Suprapubic skin (tissue), 4 donors: ENCODE measurements at regions not wholly inside any gene's neighbourhood (a gene's known extent, or its start where the extent isn't known, plus 50 kb on each side); places are given as distances from the start of the nearest gene placed in this dataset.

Source experiments
- DNase-seq, 2 donors: peaks; one replicate each; pipeline ENCODE4 v3.0.0-alpha.2; 2019; ENCODE audit warnings: low spot score in 2 of 2
- H3K27ac ChIP-seq: fragments of 200-600 bp; sonication (generic); one replicate; pipeline ENCODE4 v1.5.1; 2019
- H3K27me3 ChIP-seq: fragments of 200-600 bp; sonication (generic); one replicate; pipeline ENCODE4 v1.5.1; 2019
- H3K36me3 ChIP-seq: fragments of 200-600 bp; sonication (generic); one replicate; pipeline ENCODE4 v1.5.1; 2019
- H3K4me1 ChIP-seq: fragments of 200-600 bp; sonication (generic); one replicate; pipeline ENCODE4 v1.5.1; 2019
- H3K4me3 ChIP-seq: fragments of 200-600 bp; sonication (generic); one replicate; pipeline ENCODE4 v1.5.1; 2019; ENCODE audit warnings: mild to moderate bottlenecking
- H3K9me3 ChIP-seq: fragments of 200-600 bp; sonication (generic); one replicate; pipeline ENCODE4 v1.5.1; 2019
- EP300 ChIP-seq: sonication (generic); formaldehyde crosslinking; IDR thresholded peaks from one replicate; pipeline ENCODE4 v1.6.1; 2017; ENCODE audit warnings: antibody characterized with exemption
- POLR2A ChIP-seq, 2 donors: fragments of 450-650 bp; IDR thresholded peaks; one replicate each; pipeline ENCODE4 v1.6.1; 2017; ENCODE audit warnings: antibody characterized with exemption in 2 of 2, mild to moderate bottlenecking in 2 of 2, moderate library complexity in 2 of 2
- POLR2AphosphoS5 ChIP-seq, 3 donors: sonication (generic); formaldehyde crosslinking; IDR thresholded peaks; one replicate each; pipeline ENCODE4 v1.6.1; 2017; ENCODE audit warnings: antibody characterized with exemption in 3 of 3
- WGBS: methylation state at CpG from one replicate; pipeline ENCODE4 v1.1.5; 2018; 5-methylcytosine and 5-hydroxymethylcytosine counted together
- TF ChIP-seq, protein P1 (sequence below), 2 donors: fragments of 200-600 bp in 1 of 2; fragments of 450-650 bp in 1 of 2; sonication (generic) in 1 of 2; IDR thresholded peaks; one replicate each; pipeline ENCODE4 v1.5.1; 2016 to 2019; ENCODE audit warnings: antibody characterized with exemption in 2 of 2, mild to moderate bottlenecking in 1 of 2, moderate library complexity in 1 of 2

DNA sequence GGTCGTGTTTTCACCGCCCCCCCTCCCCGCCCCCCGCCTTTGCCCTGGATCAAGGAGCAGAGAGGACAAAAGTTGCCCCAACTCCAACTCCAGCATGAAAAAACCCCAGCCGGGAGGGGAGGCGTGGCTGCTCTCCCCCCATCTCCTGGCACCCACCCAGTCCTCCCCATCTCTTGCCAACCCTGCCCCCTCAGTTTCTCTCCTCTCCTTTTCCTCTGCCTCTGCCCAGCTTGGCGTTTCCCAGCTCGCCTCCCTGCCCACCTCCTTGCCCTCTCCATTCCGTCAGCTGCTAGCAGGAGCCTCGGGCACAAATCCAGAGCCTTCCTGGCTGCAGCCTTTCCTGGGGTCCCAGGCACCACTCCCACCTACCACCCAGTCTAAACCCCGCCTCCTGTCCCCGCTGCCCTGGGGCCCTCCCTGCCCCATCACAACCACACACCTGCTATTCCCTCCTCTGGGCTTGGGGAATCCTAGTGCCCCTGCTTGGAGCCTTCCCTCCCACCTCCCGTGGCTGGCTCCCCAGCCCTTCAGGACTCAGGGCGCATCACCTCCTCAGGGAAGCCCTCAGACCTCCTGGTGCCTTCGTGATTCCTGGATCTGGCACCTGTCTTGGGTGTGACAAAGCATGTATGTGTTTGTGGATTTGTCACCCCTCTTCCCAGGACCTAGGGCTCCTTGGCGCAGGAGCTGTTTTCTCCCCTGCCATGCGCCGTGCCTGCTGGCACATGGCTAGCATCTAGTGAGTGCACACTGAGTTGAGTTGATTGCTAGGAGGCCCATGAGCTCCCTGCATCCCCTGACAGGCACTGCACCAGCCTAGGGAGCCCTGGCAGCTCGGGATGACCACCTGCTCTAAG, 209.1 kb downstream of the TFCP2L1 start:
- DNase-seq = no peak
- Histone ChIP-seq H3K4me3 (peak overlapping the region; percentile 9), H3K27me3 (peaks cover 31% of the 10 kb centered on the region), H3K36me3 (no peaks in the 10 kb centered on the region), H3K9me3 (no peaks in the 10 kb centered on the region), H3K27ac (no peak overlapping the region), H3K4me1 (peaks cover 27% of the 10 kb centered on the region)
- TF ChIP-seq POLR2A (IDR thresholded peaks at IDR 0.05) = no peak
- TF ChIP-seq POLR2AphosphoS5 (IDR thresholded peaks at IDR 0.05) = no peak
- TF ChIP-seq, protein P1, sequence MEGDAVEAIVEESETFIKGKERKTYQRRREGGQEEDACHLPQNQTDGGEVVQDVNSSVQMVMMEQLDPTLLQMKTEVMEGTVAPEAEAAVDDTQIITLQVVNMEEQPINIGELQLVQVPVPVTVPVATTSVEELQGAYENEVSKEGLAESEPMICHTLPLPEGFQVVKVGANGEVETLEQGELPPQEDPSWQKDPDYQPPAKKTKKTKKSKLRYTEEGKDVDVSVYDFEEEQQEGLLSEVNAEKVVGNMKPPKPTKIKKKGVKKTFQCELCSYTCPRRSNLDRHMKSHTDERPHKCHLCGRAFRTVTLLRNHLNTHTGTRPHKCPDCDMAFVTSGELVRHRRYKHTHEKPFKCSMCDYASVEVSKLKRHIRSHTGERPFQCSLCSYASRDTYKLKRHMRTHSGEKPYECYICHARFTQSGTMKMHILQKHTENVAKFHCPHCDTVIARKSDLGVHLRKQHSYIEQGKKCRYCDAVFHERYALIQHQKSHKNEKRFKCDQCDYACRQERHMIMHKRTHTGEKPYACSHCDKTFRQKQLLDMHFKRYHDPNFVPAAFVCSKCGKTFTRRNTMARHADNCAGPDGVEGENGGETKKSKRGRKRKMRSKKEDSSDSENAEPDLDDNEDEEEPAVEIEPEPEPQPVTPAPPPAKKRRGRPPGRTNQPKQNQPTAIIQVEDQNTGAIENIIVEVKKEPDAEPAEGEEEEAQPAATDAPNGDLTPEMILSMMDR (IDR thresholded peaks at IDR 0.05) = no peak
- TF ChIP-seq EP300 = no peak
- 11% methylated on average over 16 of the region's 19 CpGs for WGBS

DNA sequence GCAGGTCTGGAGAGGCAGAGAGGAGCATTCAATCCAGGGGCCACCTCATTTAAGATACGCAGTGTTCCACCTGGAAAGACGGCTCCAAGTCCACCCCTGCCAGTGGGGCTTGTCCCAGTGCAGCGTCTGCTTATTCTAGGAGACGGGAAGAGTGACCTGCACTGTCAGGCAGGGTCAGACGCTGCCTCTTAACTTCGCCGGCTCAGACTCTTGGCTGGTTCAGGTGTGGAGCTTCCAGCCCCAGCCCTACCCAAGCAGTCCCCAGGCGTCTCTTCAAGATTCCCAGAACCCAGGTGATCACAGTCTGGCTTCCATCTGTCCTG, 208.5 kb downstream of the TFCP2L1 start:
- TF ChIP-seq, protein P1 (IDR thresholded peaks at IDR 0.05) = no peak
- TF ChIP-seq POLR2AphosphoS5 (IDR thresholded peaks at IDR 0.05) (no peak), EP300 (no peak), POLR2A (IDR thresholded peaks at IDR 0.05) (no peak)
- H3K36me3 ChIP-seq = no peaks in the 10 kb centered on the region
- DNase-seq = no peak
- H3K27me3 ChIP-seq = peaks cover 33% of the 10 kb centered on the region
- H3K4me3 ChIP-seq = no peak overlapping the region
- WGBS = 80% methylated on average over 1 of the region's 8 CpGs
- H3K9me3 ChIP-seq = no peaks in the 10 kb centered on the region
- no peak overlapping the region for H3K27ac ChIP-seq
- H3K4me1 ChIP-seq = peaks cover 23% of the 10 kb centered on the region

DNA sequence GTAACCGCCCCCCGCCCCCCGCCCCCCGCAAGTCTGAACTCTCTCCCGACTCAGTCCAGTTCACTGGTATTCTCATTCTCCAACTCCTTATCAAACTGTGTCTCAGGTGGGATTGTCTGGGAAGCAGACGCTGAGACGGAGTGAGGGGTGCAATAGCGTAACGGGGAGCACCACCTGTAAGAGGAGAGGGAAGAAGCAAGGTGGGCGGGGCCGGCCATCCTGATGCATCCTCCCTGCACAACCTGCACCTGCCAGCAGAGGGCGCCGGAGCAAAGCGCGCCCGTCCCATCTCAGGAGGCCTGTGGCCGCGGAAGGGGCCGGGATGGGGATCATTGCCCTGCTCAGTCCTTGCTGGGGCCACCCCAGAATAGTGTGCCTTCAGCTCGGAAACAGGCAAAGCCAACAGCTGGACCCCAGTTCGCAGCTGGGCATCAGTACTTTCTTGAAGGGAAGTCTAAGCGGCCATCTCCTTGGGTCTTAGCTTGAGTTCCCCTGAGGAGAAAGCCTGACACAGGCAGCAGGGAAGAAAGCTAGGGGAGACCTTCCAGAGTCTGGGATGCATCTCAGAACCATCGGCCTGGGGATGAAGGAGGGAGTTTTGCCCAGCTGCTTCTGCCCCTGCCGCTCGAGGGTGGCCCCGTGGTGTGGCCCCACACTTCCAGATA, 208.0 kb downstream of the TFCP2L1 start:
- Histone ChIP-seq H3K9me3 (no peaks in the 10 kb centered on the region), H3K27me3 (peaks cover 32% of the 10 kb centered on the region), H3K27ac (no peak overlapping the region), H3K4me1 (peaks cover 23% of the 10 kb centered on the region), H3K36me3 (no peaks in the 10 kb centered on the region), H3K4me3 (no peak overlapping the region)
- DNase-seq = no peak
- WGBS = 34% methylated on average over 18 of the region's 26 CpGs
- TF ChIP-seq POLR2AphosphoS5 (IDR thresholded peaks at IDR 0.05) = no peak
- TF ChIP-seq, protein P1 (IDR thresholded peaks at IDR 0.05) = peak; percentile 64 to 94

DNA sequence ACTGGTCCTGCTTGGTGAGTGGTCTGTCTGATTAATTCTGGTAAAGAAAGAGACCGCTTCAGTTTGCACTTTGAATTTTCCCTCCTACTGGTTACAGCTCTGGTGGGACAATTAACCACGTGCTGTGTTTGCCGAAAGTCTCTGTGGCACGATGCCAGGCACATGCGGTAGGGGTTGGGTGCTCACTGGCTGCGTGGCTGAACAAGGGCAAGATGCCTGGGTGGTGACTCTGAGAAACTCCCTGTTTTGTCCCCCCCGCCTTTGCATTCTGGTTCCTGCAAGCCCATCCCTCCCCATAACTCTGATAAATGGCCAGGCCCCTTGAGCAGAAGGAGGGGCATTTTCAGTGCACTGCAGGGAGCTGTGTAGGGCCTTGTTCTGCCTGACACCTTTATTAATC, 206.1 kb downstream of the TFCP2L1 start:
- peaks cover 23% of the 10 kb centered on the region for H3K4me1 ChIP-seq
- H3K27me3 ChIP-seq = peaks cover 35% of the 10 kb centered on the region
- H3K27ac ChIP-seq = no peak overlapping the region
- 68% methylated on average over 7 of the region's 7 CpGs for WGBS
- TF ChIP-seq POLR2AphosphoS5 (IDR thresholded peaks at IDR 0.05) = no peak
- TF ChIP-seq EP300 = no peak
- TF ChIP-seq POLR2A (IDR thresholded peaks at IDR 0.05) = no peak
- TF ChIP-seq, protein P1 (IDR thresholded peaks at IDR 0.05) = no peak
- no peak overlapping the region for H3K4me3 ChIP-seq
- no peaks in the 10 kb centered on the region for H3K36me3 ChIP-seq
- DNase-seq = no peak
- no peaks in the 10 kb centered on the region for H3K9me3 ChIP-seq

DNA sequence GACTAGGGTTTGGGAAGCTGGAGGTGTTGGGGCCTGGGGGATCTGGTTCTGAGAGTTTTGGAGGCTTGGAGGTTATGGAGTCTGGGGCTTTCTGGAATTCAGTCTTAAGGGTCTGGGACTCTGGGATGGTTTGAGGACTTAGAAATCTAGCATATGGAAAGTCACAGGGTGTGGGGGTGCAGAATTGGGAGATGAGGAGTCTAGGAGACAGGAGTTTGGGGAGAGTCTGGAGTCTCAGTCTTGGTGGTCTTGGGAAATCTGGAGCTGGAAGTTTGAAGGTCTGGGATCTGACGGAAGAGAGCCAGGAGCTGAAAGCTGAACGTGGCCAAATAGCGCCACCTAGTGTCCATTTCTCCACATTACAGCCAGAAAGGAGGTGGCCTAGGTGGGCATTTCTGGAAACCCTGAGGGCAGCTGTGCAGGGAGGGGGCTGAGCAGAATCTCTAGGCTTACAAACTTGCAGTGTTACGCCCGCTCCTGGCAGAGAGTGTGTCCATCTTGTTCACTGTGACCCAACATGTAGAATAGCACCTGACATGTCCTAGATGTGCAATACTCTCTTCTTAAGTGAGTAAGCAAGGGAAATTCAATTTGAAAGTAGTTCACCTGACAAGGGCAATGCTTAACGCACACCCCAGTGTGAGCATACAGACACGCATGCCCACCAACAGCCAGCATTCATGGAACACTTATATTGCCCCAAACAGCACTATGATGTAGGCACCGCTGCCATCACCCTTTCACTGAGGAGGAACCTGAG, 204.8 kb downstream of the TFCP2L1 start:
- peak in 1 of 2 donors; percentile 78 for DNase-seq
- H3K9me3 ChIP-seq = no peaks in the 10 kb centered on the region
- WGBS = 20% methylated on average over 8 of the region's 8 CpGs
- H3K4me1 ChIP-seq = peaks cover 17% of the 10 kb centered on the region
- no peak overlapping the region for H3K27ac ChIP-seq
- peaks cover 40% of the 10 kb centered on the region for H3K27me3 ChIP-seq
- H3K36me3 ChIP-seq = no peaks in the 10 kb centered on the region
- H3K4me3 ChIP-seq = no peak overlapping the region
- no peak for TF ChIP-seq EP300
- TF ChIP-seq, protein P1 (IDR thresholded peaks at IDR 0.05) = peak; percentile 81 to 86
